ENCODE measurements at regions not wholly inside any gene's neighbourhood (a gene's known extent, or its start where the extent isn't known, plus 50 kb on each side); places are given as distances from the start of the nearest gene placed in this dataset.

- Histone ChIP-seq H3K27me3 (no peaks in the 10 kb centered on the region), H3K27ac (replicated peaks in 1 of 4) (no peak overlapping the region), H3K36me3 (no peaks in the 10 kb centered on the region), H3K9me3 (no peaks in the 10 kb centered on the region), H3K4me1 (no peaks in the 10 kb centered on the region), H3K4me3 (no peak overlapping the region)
- WGBS, result 72% methylated on average over 6 of the region's 6 CpGs
- intact Hi-C loops (cut with DNase I), result no loop called here
- DNase-seq (ENCODE audit: extremely low spot score), result no peak
- TF ChIP-seq EP300 (IDR thresholded peaks at IDR 0.05) (no peak), POLR2A (IDR thresholded peaks at IDR 0.05; ENCODE audit: low read depth) (no peak), POLR2AphosphoS5 (IDR thresholded peaks at IDR 0.05) (no peak)
- TF ChIP-seq, protein P1, sequence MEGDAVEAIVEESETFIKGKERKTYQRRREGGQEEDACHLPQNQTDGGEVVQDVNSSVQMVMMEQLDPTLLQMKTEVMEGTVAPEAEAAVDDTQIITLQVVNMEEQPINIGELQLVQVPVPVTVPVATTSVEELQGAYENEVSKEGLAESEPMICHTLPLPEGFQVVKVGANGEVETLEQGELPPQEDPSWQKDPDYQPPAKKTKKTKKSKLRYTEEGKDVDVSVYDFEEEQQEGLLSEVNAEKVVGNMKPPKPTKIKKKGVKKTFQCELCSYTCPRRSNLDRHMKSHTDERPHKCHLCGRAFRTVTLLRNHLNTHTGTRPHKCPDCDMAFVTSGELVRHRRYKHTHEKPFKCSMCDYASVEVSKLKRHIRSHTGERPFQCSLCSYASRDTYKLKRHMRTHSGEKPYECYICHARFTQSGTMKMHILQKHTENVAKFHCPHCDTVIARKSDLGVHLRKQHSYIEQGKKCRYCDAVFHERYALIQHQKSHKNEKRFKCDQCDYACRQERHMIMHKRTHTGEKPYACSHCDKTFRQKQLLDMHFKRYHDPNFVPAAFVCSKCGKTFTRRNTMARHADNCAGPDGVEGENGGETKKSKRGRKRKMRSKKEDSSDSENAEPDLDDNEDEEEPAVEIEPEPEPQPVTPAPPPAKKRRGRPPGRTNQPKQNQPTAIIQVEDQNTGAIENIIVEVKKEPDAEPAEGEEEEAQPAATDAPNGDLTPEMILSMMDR (IDR thresholded peaks at IDR 0.05), result no peak
Observed at GRCh38 chr13:31081316-31081715, 80.4 kb downstream of the HSPH1 start.

GRCh38 chr13:31074756-31075155 lies 86.9 kb downstream of the HSPH1 start:
- Histone ChIP-seq H3K27me3 (no peaks in the 10 kb centered on the region), H3K27ac (replicated peaks in 1 of 4) (no peak overlapping the region), H3K4me3 (no peak overlapping the region), H3K9me3 (no peaks in the 10 kb centered on the region), H3K4me1 (no peaks in the 10 kb centered on the region), H3K36me3 (no peaks in the 10 kb centered on the region)
- DNase-seq (ENCODE audit: extremely low spot score), result no peak
- TF ChIP-seq, protein P1 (IDR thresholded peaks at IDR 0.05), result no peak
- TF ChIP-seq POLR2A (IDR thresholded peaks at IDR 0.05; ENCODE audit: low read depth), result no peak
- no peak for TF ChIP-seq POLR2AphosphoS5 (IDR thresholded peaks at IDR 0.05)
- no peak for TF ChIP-seq EP300 (IDR thresholded peaks at IDR 0.05)
- intact Hi-C loops (cut with DNase I), result no loop called here

- H3K36me3 ChIP-seq, result no peaks in the 10 kb centered on the region
- intact Hi-C loops (cut with DNase I), result no loop called here
- no peaks in the 10 kb centered on the region for H3K27me3 ChIP-seq
- H3K27ac ChIP-seq (replicated peaks in 1 of 4), result no peak overlapping the region
- H3K4me1 ChIP-seq, result no peaks in the 10 kb centered on the region
- H3K4me3 ChIP-seq, result no peak overlapping the region
- no peak for DNase-seq (ENCODE audit: extremely low spot score)
- no peaks in the 10 kb centered on the region for H3K9me3 ChIP-seq
- TF ChIP-seq EP300 (IDR thresholded peaks at IDR 0.05) (no peak), POLR2AphosphoS5 (IDR thresholded peaks at IDR 0.05) (no peak), POLR2A (IDR thresholded peaks at IDR 0.05; ENCODE audit: low read depth) (no peak)
- TF ChIP-seq, protein P1 (IDR thresholded peaks at IDR 0.05), result no peak
- 75% methylated on average over 5 of the region's 5 CpGs for WGBS
Observed at GRCh38 chr13:31073859-31074718, 87.6 kb downstream of the HSPH1 start.

DNA sequence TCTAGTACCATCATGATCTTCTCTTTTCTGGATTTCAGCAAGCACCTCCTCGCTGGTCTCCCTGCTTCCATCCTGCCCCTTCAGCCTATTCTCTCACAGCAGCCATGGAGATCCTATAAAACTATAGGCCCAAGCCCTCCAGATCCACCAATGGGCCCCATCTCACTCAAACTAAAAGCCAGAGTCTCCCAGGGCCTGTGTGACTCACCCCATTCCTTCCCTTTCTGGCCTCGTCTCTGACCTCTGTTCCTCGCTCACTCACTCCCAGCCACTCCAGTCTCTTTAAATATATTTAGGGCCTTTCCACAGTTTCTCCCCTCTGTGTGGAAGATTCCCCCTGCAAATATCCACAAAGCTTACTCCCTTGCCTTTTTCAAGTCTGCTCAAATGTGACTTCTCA lies 89.7 kb downstream of the HSPH1 start:
- no peaks in the 10 kb centered on the region for H3K9me3 ChIP-seq
- intact Hi-C loops (cut with DNase I), result no loop called here
- TF ChIP-seq EP300 (IDR thresholded peaks at IDR 0.05) (no peak), POLR2A (IDR thresholded peaks at IDR 0.05; ENCODE audit: low read depth) (no peak), POLR2AphosphoS5 (IDR thresholded peaks at IDR 0.05) (no peak)
- TF ChIP-seq, protein P1 (IDR thresholded peaks at IDR 0.05), result no peak
- H3K4me1 ChIP-seq, result no peaks in the 10 kb centered on the region
- H3K4me3 ChIP-seq, result no peak overlapping the region
- WGBS, result 88% methylated on average over 3 of the region's 3 CpGs
- no peaks in the 10 kb centered on the region for H3K27me3 ChIP-seq
- H3K27ac ChIP-seq (replicated peaks in 1 of 4), result no peak overlapping the region
- H3K36me3 ChIP-seq, result no peaks in the 10 kb centered on the region
- no peak for DNase-seq (ENCODE audit: extremely low spot score)

Data from esophagus muscularis mucosa (tissue), 4 donors.